Vagina (tissue), 2 donors: ENCODE measurements at regions not wholly inside any gene's neighbourhood (a gene's known extent, or its start where the extent isn't known, plus 50 kb on each side); places are given as distances from the start of the nearest gene placed in this dataset.

Experiments used
- DNase-seq, 2 donors: peaks; one replicate each; pipeline ENCODE4 v3.0.0-alpha.2; 2017; ENCODE audit errors: extremely low spot score in 2 of 2
- H3K27ac ChIP-seq: fragments of 200-600 bp; sonication (generic); one replicate; pipeline ENCODE4 v1.5.1; 2019
- H3K27me3 ChIP-seq: fragments of 200-600 bp; sonication (generic); one replicate; pipeline ENCODE4 v1.5.1; 2019
- H3K36me3 ChIP-seq, 2 donors: fragments of 200-600 bp; sonication (generic); one replicate each; pipeline ENCODE4 v1.5.1; 2017 to 2019
- H3K4me1 ChIP-seq: fragments of 200-600 bp; sonication (generic); one replicate; pipeline ENCODE4 v1.5.1; 2019
- H3K4me3 ChIP-seq, 2 donors: fragments of 200-600 bp; sonication (generic); 1 replicate in 1 of 2; 2 replicates in 1 of 2; pipeline ENCODE4 v1.5.1; 2016 to 2019
- H3K9me3 ChIP-seq: fragments of 200-600 bp; sonication (generic); one replicate; pipeline ENCODE4 v1.5.1; 2019
- POLR2A ChIP-seq, 2 donors: fragments of 450-650 bp; IDR thresholded peaks; one replicate each; pipeline ENCODE4 v1.6.1; 2017; ENCODE audit warnings: antibody characterized with exemption in 2 of 2, mild to moderate bottlenecking in 2 of 2, moderate library complexity in 2 of 2
- POLR2AphosphoS5 ChIP-seq, 2 donors: sonication (generic); formaldehyde crosslinking; IDR thresholded peaks; one replicate each; pipeline ENCODE4 v1.9.0; 2017; ENCODE audit warnings: antibody characterized with exemption in 2 of 2, mild to moderate bottlenecking in 2 of 2, low read depth in 1 of 2; ENCODE audit not compliant: insufficient read depth in 1 of 2
- intact Hi-C: fragments of 100-400 bp; cut with DNase I; formaldehyde crosslinking; loops from one replicate; pipeline ENCODE4 v1.15.1; 2023
- TF ChIP-seq, protein P1 (sequence below), 3 experiments: fragments of 450-650 bp in 2 of 3; fragments of 200-600 bp in 1 of 3; sonication (generic) in 1 of 3; IDR thresholded peaks; one replicate each; pipeline ENCODE4 v1.5.1; 2017 to 2019; ENCODE audit warnings: antibody characterized with exemption in 3 of 3, mild to moderate bottlenecking in 2 of 3, moderate library complexity in 2 of 3

DNA sequence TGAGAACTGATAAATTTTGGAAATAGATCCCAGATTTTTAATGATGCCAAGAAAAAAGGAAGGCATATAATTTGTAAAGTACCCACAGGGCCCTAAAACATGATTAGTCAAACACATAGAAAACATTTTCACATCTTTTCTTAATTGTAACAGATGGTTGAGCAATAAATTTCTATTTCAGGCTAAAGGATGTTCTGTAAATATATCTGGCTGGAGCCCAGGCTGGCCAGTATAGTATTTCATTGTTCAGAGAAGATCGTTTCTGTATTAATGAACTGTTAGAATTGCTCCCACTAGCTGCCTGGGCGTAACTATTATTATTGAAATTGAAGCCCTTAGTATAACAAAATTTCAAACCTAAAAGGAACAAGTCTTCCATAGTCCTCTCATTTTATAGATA, 105.3 kb upstream of the SMC2 start:
- H3K27ac ChIP-seq = no peak overlapping the region
- intact Hi-C loops = no loop called here
- no peaks in the 10 kb centered on the region for H3K4me1 ChIP-seq
- TF ChIP-seq, protein P1, sequence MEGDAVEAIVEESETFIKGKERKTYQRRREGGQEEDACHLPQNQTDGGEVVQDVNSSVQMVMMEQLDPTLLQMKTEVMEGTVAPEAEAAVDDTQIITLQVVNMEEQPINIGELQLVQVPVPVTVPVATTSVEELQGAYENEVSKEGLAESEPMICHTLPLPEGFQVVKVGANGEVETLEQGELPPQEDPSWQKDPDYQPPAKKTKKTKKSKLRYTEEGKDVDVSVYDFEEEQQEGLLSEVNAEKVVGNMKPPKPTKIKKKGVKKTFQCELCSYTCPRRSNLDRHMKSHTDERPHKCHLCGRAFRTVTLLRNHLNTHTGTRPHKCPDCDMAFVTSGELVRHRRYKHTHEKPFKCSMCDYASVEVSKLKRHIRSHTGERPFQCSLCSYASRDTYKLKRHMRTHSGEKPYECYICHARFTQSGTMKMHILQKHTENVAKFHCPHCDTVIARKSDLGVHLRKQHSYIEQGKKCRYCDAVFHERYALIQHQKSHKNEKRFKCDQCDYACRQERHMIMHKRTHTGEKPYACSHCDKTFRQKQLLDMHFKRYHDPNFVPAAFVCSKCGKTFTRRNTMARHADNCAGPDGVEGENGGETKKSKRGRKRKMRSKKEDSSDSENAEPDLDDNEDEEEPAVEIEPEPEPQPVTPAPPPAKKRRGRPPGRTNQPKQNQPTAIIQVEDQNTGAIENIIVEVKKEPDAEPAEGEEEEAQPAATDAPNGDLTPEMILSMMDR (IDR thresholded peaks at IDR 0.05) = no peak
- TF ChIP-seq POLR2A (IDR thresholded peaks at IDR 0.05) (no peak), POLR2AphosphoS5 (IDR thresholded peaks at IDR 0.05; ENCODE audit: insufficient read depth in 1 of 2, low read depth in 1 of 2) (no peak)
- no peak for DNase-seq
- no peaks in the 10 kb centered on the region for H3K9me3 ChIP-seq
- no peaks in the 10 kb centered on the region for H3K27me3 ChIP-seq
- H3K4me3 ChIP-seq = no peak overlapping the region
- peaks cover 0 to 3% of the 10 kb centered on the region in 2 donors for H3K36me3 ChIP-seq

DNA sequence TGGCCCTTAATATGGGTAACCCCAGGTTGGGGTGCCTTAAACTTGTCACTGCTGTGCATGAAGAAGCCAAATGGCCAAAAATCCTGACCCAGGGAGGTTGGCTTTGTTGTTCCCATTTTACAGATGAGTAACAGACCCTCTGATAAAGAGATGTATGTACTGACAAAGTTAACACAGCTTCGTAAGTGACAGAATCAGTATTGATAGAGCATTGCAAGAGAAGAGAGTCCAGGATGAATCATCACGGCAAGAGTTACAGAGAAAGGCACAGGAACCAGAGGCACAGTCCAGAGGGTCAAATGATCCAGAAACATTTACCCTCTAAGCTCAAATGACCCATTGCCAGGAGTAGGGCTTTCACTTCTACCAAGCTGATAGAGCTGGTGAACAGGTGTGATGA, 103.8 kb upstream of the SMC2 start:
- no peak for DNase-seq
- Histone ChIP-seq H3K4me3 (no peak overlapping the region), H3K27ac (no peak overlapping the region), H3K36me3 (peaks cover 0 to 3% of the 10 kb centered on the region in 2 donors), H3K4me1 (no peaks in the 10 kb centered on the region), H3K9me3 (no peaks in the 10 kb centered on the region), H3K27me3 (no peaks in the 10 kb centered on the region)
- TF ChIP-seq, protein P1 (IDR thresholded peaks at IDR 0.05) = no peak
- TF ChIP-seq POLR2A (IDR thresholded peaks at IDR 0.05) = no peak
- TF ChIP-seq POLR2AphosphoS5 (IDR thresholded peaks at IDR 0.05; ENCODE audit: insufficient read depth in 1 of 2, low read depth in 1 of 2) = no peak
- intact Hi-C loops = no loop called here

DNA sequence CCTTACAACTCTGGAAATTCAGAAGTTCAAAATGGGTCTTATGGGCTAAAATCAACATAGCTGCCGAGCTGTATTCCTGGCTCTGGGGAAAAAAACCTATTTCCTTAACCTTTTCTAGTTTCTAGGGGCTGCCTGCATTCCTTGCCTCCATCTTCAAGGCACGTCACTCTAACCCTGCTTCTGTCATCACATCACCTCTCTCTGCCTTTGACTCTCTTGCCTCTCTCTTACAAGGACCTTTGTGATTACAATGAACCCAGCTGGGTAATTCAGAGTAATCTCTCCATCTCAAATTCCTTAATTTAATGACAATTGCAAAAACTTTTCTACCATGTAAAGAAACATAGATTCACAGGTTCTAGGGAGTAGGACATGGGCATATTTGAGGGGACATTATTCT, 103.1 kb upstream of the SMC2 start:
- no peak overlapping the region for H3K4me3 ChIP-seq

DNA sequence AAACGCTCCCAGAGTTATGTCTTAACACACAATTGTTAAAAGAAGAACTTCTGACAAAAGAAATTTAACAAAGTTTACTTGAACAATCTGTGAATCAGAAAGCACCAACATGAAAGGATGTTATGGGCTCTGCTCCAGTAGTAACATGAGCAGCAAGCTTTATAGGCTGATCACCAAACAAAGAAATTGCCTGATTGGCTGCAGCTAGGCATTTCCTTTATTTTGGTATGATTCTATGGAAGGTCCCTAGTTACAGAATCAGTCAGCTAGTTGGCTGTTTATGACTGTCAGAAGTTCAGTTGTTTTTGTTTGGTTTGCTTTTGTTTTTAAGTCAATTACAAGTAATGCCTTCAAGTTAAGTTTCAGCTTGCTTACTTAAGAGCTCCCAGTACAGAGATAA, 102.4 kb upstream of the SMC2 start:
- DNase-seq = no peak
- no peaks in the 10 kb centered on the region for H3K27me3 ChIP-seq
- H3K9me3 ChIP-seq = no peaks in the 10 kb centered on the region
- peaks cover 0 to 3% of the 10 kb centered on the region in 2 donors for H3K36me3 ChIP-seq
- H3K4me3 ChIP-seq = no peak overlapping the region
- H3K4me1 ChIP-seq = no peaks in the 10 kb centered on the region
- intact Hi-C loops = no loop called here
- no peak overlapping the region for H3K27ac ChIP-seq
- TF ChIP-seq, protein P1 (IDR thresholded peaks at IDR 0.05) = no peak
- no peak for TF ChIP-seq POLR2AphosphoS5 (IDR thresholded peaks at IDR 0.05; ENCODE audit: insufficient read depth in 1 of 2, low read depth in 1 of 2)
- no peak for TF ChIP-seq POLR2A (IDR thresholded peaks at IDR 0.05)

More for the DNA sequence above, 103.1 kb upstream of the SMC2 start:
- DNase-seq = no peak
- H3K27me3 ChIP-seq = no peaks in the 10 kb centered on the region
- no peak for TF ChIP-seq POLR2AphosphoS5 (IDR thresholded peaks at IDR 0.05; ENCODE audit: insufficient read depth in 1 of 2, low read depth in 1 of 2)
- no peak for TF ChIP-seq POLR2A (IDR thresholded peaks at IDR 0.05)
- H3K36me3 ChIP-seq = peaks cover 0 to 3% of the 10 kb centered on the region in 2 donors
- no peaks in the 10 kb centered on the region for H3K4me1 ChIP-seq
- no peak overlapping the region for H3K27ac ChIP-seq
- H3K9me3 ChIP-seq = no peaks in the 10 kb centered on the region
- intact Hi-C loops = no loop called here

DNA sequence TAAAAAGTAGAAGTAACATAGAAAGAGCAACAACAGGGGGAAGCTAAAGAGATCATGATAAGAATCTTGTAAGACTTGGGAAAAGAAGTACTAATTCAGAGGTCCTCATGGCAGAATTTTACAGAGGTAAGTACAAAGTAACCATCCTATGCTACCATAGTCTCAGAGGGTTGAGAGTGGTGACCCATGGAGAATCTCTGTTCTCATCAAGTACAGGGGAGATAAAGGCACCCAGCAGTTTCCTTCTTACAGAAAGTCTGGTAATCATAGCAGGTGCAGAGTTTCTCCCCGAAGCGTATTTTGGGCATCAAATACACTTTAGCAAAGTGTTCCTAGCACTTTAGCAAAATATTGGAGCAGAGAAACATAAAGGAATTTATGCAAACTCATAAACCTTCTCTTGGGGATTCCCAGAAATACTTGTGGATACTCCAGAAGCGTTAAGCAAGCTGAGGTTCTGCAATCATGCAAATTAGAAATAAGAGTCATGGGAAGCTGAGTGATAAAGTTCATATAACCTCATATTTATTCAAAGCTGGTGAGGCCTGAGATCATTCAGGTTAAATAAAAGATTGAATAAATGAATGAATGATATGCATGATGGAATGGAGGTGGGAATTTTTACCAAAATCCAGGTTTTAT, 101.0 kb upstream of the SMC2 start:
- intact Hi-C loops = no loop called here
- TF ChIP-seq, protein P1 (IDR thresholded peaks at IDR 0.05) = no peak
- TF ChIP-seq POLR2AphosphoS5 (IDR thresholded peaks at IDR 0.05; ENCODE audit: insufficient read depth in 1 of 2, low read depth in 1 of 2) (no peak), POLR2A (IDR thresholded peaks at IDR 0.05) (no peak)

More for the DNA sequence above, 101.0 kb upstream of the SMC2 start:
- no peak for DNase-seq
- H3K27ac ChIP-seq = no peak overlapping the region
- H3K4me3 ChIP-seq = no peak overlapping the region
- H3K9me3 ChIP-seq = no peaks in the 10 kb centered on the region
- H3K27me3 ChIP-seq = no peaks in the 10 kb centered on the region
- H3K4me1 ChIP-seq = no peaks in the 10 kb centered on the region
- peaks cover 0 to 3% of the 10 kb centered on the region in 2 donors for H3K36me3 ChIP-seq
